ENCODE measurements at regions not wholly inside any gene's neighbourhood (a gene's known extent, or its start where the extent isn't known, plus 50 kb on each side); places are given as distances from the start of the nearest gene placed in this dataset.

GRCh38 chr1:95537176-95537575, 303.2 kb downstream of the RWDD3 start (continued):
- TF ChIP-seq MAX (IDR thresholded peaks at IDR 0.05) (no peak), YY1 (IDR thresholded peaks at IDR 0.05; ENCODE audit: low read depth, low read length) (no peak), RNF2 (IDR thresholded peaks at IDR 0.05; ENCODE audit: borderline replicate concordance, low read depth, low read length, missing control alignments, poor library complexity, severe bottlenecking) (no peak), SP4 (IDR thresholded peaks at IDR 0.05; ENCODE audit: low read length) (no peak), NANOG (IDR thresholded peaks at IDR 0.05; ENCODE audit: insufficient read depth, low read depth, low read length, poor library complexity, severe bottlenecking) (no peak), CBX5 (IDR thresholded peaks at IDR 0.05; ENCODE audit: low read depth, low read length) (no peak), SP2 (IDR thresholded peaks at IDR 0.05; ENCODE audit: low read length) (no peak), SP1 (IDR thresholded peaks at IDR 0.05; ENCODE audit: low read depth, low read length) (no peak), MAFK (IDR thresholded peaks at IDR 0.05; ENCODE audit: low read depth, low read length) (no peak), NRF1 (IDR thresholded peaks at IDR 0.05; ENCODE audit: low read depth, low read length) (no peak), SIX5 (IDR thresholded peaks at IDR 0.05; ENCODE audit: low read depth, low read length) (no peak), ASH2L (IDR thresholded peaks at IDR 0.05; ENCODE audit: low read length) (no peak), EGR1 (IDR thresholded peaks at IDR 0.05; ENCODE audit: borderline replicate concordance, low read depth, low read length) (no peak), KDM4A (IDR thresholded peaks at IDR 0.05; ENCODE audit: low read depth, low read length, severe bottlenecking) (no peak), RAD21 (IDR thresholded peaks at IDR 0.05 in 1 of 2, conservative IDR thresholded peaks at IDR 0.05 in 1 of 2; ENCODE audit: low read depth in 2 of 2, low read length in 2 of 2) (no peak), JUND (IDR thresholded peaks at IDR 0.05; ENCODE audit: low read length) (no peak), TBP (IDR thresholded peaks at IDR 0.05; ENCODE audit: low read depth, low read length) (no peak)

Measured in H1 (cell line).